GM10248 (cell line): ENCODE measurements at regions not wholly inside any gene's neighbourhood (a gene's known extent, or its start where the extent isn't known, plus 50 kb on each side); places are given as distances from the start of the nearest gene placed in this dataset.
"Not testable (repeated sequence)": the region's sequence is repeated elsewhere in the genome, so short reads cannot be mapped to it uniquely, and the experiment has no call there.

ENCODE experiments used
- CTCF ChIA-PET: fragments of 300-600 bp; sonication (Branson Sonifier 250); formaldehyde crosslinking; extraction: SDS; loops from one replicate; lab custom pipeline; 2021; ENCODE audit warnings: antibody characterized with exemption; lab: Yijun Ruan, JAX
- POLR2A ChIA-PET: fragments of 350-650 bp; sonication (Branson Sonifier 250); formaldehyde crosslinking; extraction: SDS; loops from one replicate; lab custom pipeline; 2020; ENCODE audit warnings: antibody characterized with exemption; lab: Yijun Ruan, JAX
- DNase-seq: peaks from one replicate; pipeline ENCODE4 v3.0.0; 2012; ENCODE audit errors: extremely low spot score
- TF ChIP-seq, protein P1 (sequence below): IDR thresholded peaks from 2 replicates; pipeline ENCODE4 v1.5.1; 2012; ENCODE audit warnings: mild to moderate bottlenecking, low read depth; ENCODE audit errors: extremely low read depth, missing control alignments, control extremely low read depth

- CTCF ChIA-PET, result interaction anchor here (1.3 to 2.0 kb wide), 3 partner anchors 10 to 17 kb away, joined by 3 to 5 read pairs (median 4); no protein-coding TSS in a partner anchor
- POLR2A ChIA-PET, result no interaction called here
- no peak for DNase-seq
- TF ChIP-seq, protein P1, sequence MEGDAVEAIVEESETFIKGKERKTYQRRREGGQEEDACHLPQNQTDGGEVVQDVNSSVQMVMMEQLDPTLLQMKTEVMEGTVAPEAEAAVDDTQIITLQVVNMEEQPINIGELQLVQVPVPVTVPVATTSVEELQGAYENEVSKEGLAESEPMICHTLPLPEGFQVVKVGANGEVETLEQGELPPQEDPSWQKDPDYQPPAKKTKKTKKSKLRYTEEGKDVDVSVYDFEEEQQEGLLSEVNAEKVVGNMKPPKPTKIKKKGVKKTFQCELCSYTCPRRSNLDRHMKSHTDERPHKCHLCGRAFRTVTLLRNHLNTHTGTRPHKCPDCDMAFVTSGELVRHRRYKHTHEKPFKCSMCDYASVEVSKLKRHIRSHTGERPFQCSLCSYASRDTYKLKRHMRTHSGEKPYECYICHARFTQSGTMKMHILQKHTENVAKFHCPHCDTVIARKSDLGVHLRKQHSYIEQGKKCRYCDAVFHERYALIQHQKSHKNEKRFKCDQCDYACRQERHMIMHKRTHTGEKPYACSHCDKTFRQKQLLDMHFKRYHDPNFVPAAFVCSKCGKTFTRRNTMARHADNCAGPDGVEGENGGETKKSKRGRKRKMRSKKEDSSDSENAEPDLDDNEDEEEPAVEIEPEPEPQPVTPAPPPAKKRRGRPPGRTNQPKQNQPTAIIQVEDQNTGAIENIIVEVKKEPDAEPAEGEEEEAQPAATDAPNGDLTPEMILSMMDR, result no peak
Measured at GRCh38 chr20:53792946-53793536, 199.4 kb upstream of the ZNF217 start.

DNA sequence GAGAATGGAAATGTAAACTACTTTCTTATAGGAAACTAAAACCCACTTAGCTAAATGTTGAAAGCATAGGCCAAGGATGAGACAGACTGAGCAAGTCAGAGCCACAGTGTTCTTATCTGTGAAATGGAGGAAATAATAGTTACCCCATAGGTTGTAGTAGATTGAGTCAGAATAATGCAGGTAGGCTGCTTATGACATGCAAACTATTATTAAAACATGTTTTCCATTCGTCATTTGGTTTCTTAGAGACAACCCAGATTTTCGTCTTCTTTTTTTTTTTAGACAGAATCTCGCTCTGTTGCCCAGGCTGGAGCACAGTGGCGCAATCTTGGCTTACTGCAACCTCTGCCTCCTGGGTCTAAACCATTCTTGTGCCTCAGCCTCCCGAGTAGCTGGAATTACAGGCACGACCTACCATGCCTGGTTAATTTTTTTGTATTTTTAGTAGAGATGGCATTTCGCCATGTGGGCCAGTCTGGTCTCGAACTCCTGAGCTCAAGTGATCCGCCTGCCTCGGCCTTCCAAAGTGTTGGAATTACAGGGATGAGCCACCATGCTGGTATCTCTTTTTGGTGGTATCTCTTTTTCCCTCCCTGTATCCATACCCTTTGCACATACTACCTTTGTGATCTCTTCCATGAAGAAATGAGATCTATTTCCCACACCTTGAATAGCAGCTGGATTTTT, 196.5 kb upstream of the ZNF217 start:
- ChIA-PET POLR2A (no interaction called here), CTCF (no interaction called here)
- TF ChIP-seq, protein P1, result no peak
- DNase-seq, result no peak

- CTCF ChIA-PET, result interaction anchor here (1.5 to 1.6 kb wide), 2 partner anchors 12 to 19 kb away, joined by 3 to 4 read pairs; no protein-coding TSS in a partner anchor
Measured at GRCh38 chr20:53788253-53789022, 194.8 kb upstream of the ZNF217 start.

GRCh38 chr20:53787491-53787931, 193.9 kb upstream of the ZNF217 start:
- DNase-seq, POLR2A ChIA-PET: not testable (repeated sequence)
- CTCF ChIA-PET, result interaction anchor here (1.6 kb wide), 1 partner anchor 13 kb away, joined by 4 read pairs; no protein-coding TSS in a partner anchor

More at GRCh38 chr20:53788253-53789022, 194.8 kb upstream of the ZNF217 start:
- TF ChIP-seq, protein P1, result no peak
- DNase-seq, result no peak
- POLR2A ChIA-PET, result no interaction called here

DNA sequence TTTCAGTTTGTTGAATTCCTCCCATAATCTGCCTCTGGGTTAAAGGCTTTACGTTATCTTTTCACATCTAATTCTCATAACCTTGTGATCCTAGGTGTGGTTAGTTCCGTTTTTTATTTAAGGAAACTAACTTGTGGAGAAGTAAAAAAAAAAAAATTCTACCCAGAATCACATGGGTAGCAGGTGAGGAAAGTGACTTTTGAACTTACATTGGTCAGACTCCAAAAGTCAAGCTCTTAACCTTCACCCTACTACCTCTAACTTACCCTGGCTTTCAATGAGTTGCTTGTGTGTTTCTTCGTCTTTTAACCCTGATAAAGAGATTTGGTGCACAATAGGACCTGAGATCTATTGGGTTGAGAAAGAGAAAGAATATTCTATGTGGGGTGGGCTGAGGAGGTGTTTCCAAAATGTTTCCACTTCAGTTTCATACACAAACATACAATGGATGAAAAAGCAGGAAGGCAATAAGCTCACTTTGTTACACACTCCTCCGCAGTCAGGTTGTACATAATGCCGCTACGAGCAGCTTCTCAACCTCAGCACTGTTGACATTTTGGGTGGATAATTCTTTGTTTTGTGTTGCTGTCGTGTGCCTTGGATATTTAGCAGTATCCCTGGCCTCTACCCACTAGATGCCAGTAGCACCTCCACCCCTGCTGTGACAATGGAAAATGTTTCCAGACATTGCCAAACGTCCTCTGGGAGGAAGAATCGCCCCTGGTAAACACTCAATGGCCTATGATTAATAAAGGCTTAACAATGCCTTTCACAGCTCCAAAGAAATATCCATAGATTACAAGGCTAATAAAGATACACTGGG, 193.0 kb upstream of the ZNF217 start:
- no peak for DNase-seq
- TF ChIP-seq, protein P1, result no peak
- CTCF ChIA-PET, result interaction anchor here (0.9 to 1.6 kb wide), 4 partner anchors 9 to 148 kb away, joined by 3 to 5 read pairs (median 4); no protein-coding TSS in a partner anchor
- POLR2A ChIA-PET, result no interaction called here

- TF ChIP-seq, protein P1, result no peak
- ChIA-PET POLR2A (no interaction called here), CTCF (interaction anchor here (0.9 to 1.1 kb wide), 3 partner anchors 9 to 149 kb away, joined by 3 to 5 read pairs (median 4); no protein-coding TSS in a partner anchor)
- DNase-seq, result no peak
Measured at GRCh38 chr20:53786071-53786444, 192.4 kb upstream of the ZNF217 start.
